GM12878 (cell line): ENCODE measurements at regions not wholly inside any gene's neighbourhood (a gene's known extent, or its start where the extent isn't known, plus 50 kb on each side); places are given as distances from the start of the nearest gene placed in this dataset.
"Not testable (repeated sequence)": the region's sequence is repeated elsewhere in the genome, so short reads cannot be mapped to it uniquely, and the experiment has no call there.

Experiments
- ATAC-seq: fragments of 200-7000 bp; cut with Tn5 transposase; 3 replicates; pipeline ENCODE4 v1.9.1; 2020; ENCODE audit warnings: mild to moderate bottlenecking, moderate library complexity
- BruUV-seq: library from RNA; stranded (reverse); fragments of 400-500 nt; replicated peaks from 2 replicates; lab custom pipeline; 2021; lab: Mats Ljungman, UMichigan
- CTCF ChIA-PET: fragments of 300-600 bp; sonication (Branson Sonifier 250); formaldehyde crosslinking; extraction: SDS; loops from one replicate; lab custom pipeline; 2021; ENCODE audit warnings: inconsistent platforms; lab: Yijun Ruan, JAX
- POLR2A ChIA-PET: fragments of 350-600 bp; formaldehyde crosslinking; extraction: SDS; loops from one replicate; lab custom pipeline; 2021; ENCODE audit warnings: inconsistent platforms; lab: Charles Lee
- RAD21 ChIA-PET: fragments of 300-600 bp; sonication (Branson Sonifier 250); formaldehyde crosslinking; loops from one replicate; lab custom pipeline; 2023; ENCODE audit warnings: antibody characterized with exemption; ENCODE audit not compliant: unreplicated experiment; lab: Charles Lee
- SMC1A ChIA-PET: fragments of 300-600 bp; sonication (Branson Sonifier 250); formaldehyde crosslinking; loops from one replicate; lab custom pipeline; 2023; ENCODE audit not compliant: unreplicated experiment, uncharacterized antibody; lab: Charles Lee
- DNase-seq: peaks from one replicate; pipeline ENCODE4 v3.0.0-alpha.2; 2011; ENCODE audit warnings: low read depth, low spot score
- FAIRE-seq: peaks from 3 replicates; lab custom pipeline; 2011; peaks lifted over from hg19 to GRCh38; lab: Jason Lieb, UNC
- H2AFZ ChIP-seq: 2 replicates; pipeline ENCODE4 v1.6.0; 2011; ENCODE audit warnings: low read depth, low read length, control low read depth; ENCODE audit not compliant: control insufficient read depth
- H3K27ac ChIP-seq: 2 replicates; pipeline ENCODE4 v1.5.1; 2011; ENCODE audit warnings: control low read depth; ENCODE audit not compliant: control insufficient read depth, insufficient read depth
- H3K27me3 ChIP-seq, 2 experiments: replicated peaks in 1 of 2; 2 replicates each; pipeline versions ENCODE4 v1.6.0 to v1.6.1; 2011; ENCODE audit warnings: low read length in 1 of 2; ENCODE audit not compliant: control insufficient read depth in 2 of 2, insufficient read depth in 2 of 2
- H3K36me3 ChIP-seq, 2 experiments: 2 replicates each; pipeline ENCODE4 v1.5.1; 2011; ENCODE audit warnings: low read length in 1 of 2; ENCODE audit not compliant: control insufficient read depth in 2 of 2, insufficient read depth in 2 of 2
- H3K4me1 ChIP-seq: 2 replicates; pipeline ENCODE4 v1.6.1; 2011; ENCODE audit warnings: mild to moderate bottlenecking, low read length, moderate library complexity, mixed read lengths; ENCODE audit not compliant: control insufficient read depth, insufficient read depth
- H3K4me2 ChIP-seq: 2 replicates; pipeline ENCODE4 v1.6.0; 2011; ENCODE audit warnings: control low read depth; ENCODE audit not compliant: control insufficient read depth, insufficient read depth
- H3K4me3 ChIP-seq: fragments of 200-600 bp; sonication (generic); 2 replicates; pipeline ENCODE4 v1.5.1; 2016
- H3K79me2 ChIP-seq: 2 replicates; pipeline ENCODE4 v1.6.0; 2011; ENCODE audit warnings: low read length; ENCODE audit not compliant: control insufficient read depth, insufficient read depth
- H3K9ac ChIP-seq: 2 replicates; pipeline ENCODE4 v1.8.0; 2011; ENCODE audit warnings: low read length, control low read depth, mixed read lengths; ENCODE audit not compliant: control insufficient read depth, insufficient read depth
- H3K9me3 ChIP-seq: replicated peaks from 3 replicates; pipeline ENCODE4 v1.5.1; 2011; ENCODE audit warnings: mild to moderate bottlenecking, low read length; ENCODE audit not compliant: control insufficient read depth, insufficient read depth
- H4K20me1 ChIP-seq: 2 replicates; pipeline ENCODE4 v1.6.0; 2011; ENCODE audit not compliant: control insufficient read depth, insufficient read depth
- ATF7 ChIP-seq: fragments of 450-650 bp; IDR thresholded peaks from 2 replicates; pipeline ENCODE4 v1.6.1; 2016; ENCODE audit warnings: low read depth, mild to moderate bottlenecking
- CBX3 ChIP-seq: fragments of 200-600 bp; sonication (generic); IDR thresholded peaks from 2 replicates; pipeline ENCODE4 v1.6.1; 2016; ENCODE audit warnings: low read depth, borderline replicate concordance
- ESRRA ChIP-seq: IDR thresholded peaks from 2 replicates; pipeline ENCODE4 v1.6.1; 2012; ENCODE audit warnings: mild to moderate bottlenecking, low read length, improper control_type of control experiment
- LARP7 ChIP-seq: fragments of 450-650 bp; IDR thresholded peaks from 2 replicates; pipeline ENCODE4 v1.6.1; 2017; ENCODE audit warnings: mild to moderate bottlenecking
- POLR2AphosphoS5 ChIP-seq: IDR thresholded peaks from 2 replicates; pipeline ENCODE4 v1.6.1; 2011; ENCODE audit warnings: mild to moderate bottlenecking, low read length, inconsistent platforms
- SPI1 ChIP-seq: IDR thresholded peaks from 2 replicates; pipeline ENCODE4 v1.6.1; 2011; ENCODE audit warnings: low read depth, mild to moderate bottlenecking, low read length, moderate library complexity, borderline replicate concordance; ENCODE audit not compliant: insufficient read depth
- TBL1XR1 ChIP-seq: IDR thresholded peaks from 2 replicates; pipeline ENCODE4 v1.6.1; 2012; ENCODE audit warnings: low read depth, low read length, improper control_type of control experiment
- WGBS: methylation state at CpG from one replicate; pipeline ENCODE4 v1.1.6; 2016; ENCODE audit warnings: low lambda C conversion rate; ENCODE audit not compliant: insufficient replicate concordance, insufficient coverage; ENCODE audit errors: missing lambda C conversion rate; 5-methylcytosine and 5-hydroxymethylcytosine counted together
- in situ Hi-C: fragments of 300-500 bp; cut with MboI; formaldehyde crosslinking; loops from 9 replicates; pipeline ENCODE4 v1.14.3; 2018; ENCODE audit warnings: mixed read lengths
- intact Hi-C: fragments of 100-400 bp; cut with micrococcal nuclease; formaldehyde crosslinking; loops from one replicate; pipeline ENCODE4 v1.14.2; 2022; ENCODE audit not compliant: unreplicated experiment
- TF ChIP-seq, protein P1 (sequence below): fragments of 450-650 bp; IDR thresholded peaks from 2 replicates; pipeline ENCODE4 v1.6.1; 2016; ENCODE audit warnings: mild to moderate bottlenecking
- TF ChIP-seq, protein P2 (sequence below): fragments of 450-650 bp; IDR thresholded peaks from 2 replicates; pipeline ENCODE4 v1.6.1; 2014; ENCODE audit warnings: mild to moderate bottlenecking

DNA sequence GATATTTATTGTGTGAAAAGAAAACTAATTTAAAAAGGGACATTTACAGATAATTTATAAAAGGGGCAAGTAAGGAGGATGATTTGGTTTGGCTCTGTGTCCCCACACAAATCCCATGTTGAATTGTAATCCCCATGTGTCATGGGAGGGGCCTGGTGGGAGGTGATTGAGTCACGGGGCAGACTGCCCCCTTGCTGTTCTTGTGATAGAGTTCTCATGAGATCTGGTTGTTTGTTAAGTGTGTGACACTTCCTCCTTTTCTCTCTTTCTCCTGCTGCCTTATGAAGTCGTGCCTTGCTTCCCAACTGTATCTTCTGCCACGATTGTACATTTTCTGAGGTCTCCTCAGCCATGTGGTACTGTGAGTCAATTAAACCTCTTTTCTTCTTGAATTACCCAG, 171.0 kb upstream of the SEMA3E start:
- Histone ChIP-seq H3K4me1 (no peaks in the 10 kb centered on the region), H3K36me3 (no peaks in the 10 kb centered on the region)
- DNase-seq: no peak
- CTCF ChIA-PET: no interaction called here
- TF ChIP-seq, protein P1, sequence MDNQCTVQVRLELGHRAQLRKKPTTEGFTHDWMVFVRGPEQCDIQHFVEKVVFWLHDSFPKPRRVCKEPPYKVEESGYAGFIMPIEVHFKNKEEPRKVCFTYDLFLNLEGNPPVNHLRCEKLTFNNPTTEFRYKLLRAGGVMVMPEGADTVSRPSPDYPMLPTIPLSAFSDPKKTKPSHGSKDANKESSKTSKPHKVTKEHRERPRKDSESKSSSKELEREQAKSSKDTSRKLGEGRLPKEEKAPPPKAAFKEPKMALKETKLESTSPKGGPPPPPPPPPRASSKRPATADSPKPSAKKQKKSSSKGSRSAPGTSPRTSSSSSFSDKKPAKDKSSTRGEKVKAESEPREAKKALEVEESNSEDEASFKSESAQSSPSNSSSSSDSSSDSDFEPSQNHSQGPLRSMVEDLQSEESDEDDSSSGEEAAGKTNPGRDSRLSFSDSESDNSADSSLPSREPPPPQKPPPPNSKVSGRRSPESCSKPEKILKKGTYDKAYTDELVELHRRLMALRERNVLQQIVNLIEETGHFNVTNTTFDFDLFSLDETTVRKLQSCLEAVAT: no peak
- TF ChIP-seq ESRRA: no peak
- TF ChIP-seq SPI1: peak; percentile 20; the same call in 1 of the 2 replicates
- TF ChIP-seq, all 136 proteins: peak for 1
- RAD21 ChIA-PET: no interaction called here
- Histone ChIP-seq H3K9me3 (no peaks in the 10 kb centered on the region), H3K27me3 (no peaks in the 10 kb centered on the region), H2AFZ (no peak overlapping the region), H3K79me2 (no peaks in the 10 kb centered on the region), H3K4me2 (no peak overlapping the region), H4K20me1 (no peaks in the 10 kb centered on the region), H3K9ac (no peak overlapping the region), H3K4me3 (no peak overlapping the region), H3K27ac (no peak overlapping the region)
- 2% methylated on average over 3 of the region's 3 CpGs for WGBS
- POLR2A ChIA-PET: no interaction called here
- in situ Hi-C loops (no loop called here), intact Hi-C loops (no loop called here)
- ATAC-seq: no peak
- no peak for FAIRE-seq
- SMC1A ChIA-PET: no interaction called here
- no TSS peak for BruUV-seq

DNA sequence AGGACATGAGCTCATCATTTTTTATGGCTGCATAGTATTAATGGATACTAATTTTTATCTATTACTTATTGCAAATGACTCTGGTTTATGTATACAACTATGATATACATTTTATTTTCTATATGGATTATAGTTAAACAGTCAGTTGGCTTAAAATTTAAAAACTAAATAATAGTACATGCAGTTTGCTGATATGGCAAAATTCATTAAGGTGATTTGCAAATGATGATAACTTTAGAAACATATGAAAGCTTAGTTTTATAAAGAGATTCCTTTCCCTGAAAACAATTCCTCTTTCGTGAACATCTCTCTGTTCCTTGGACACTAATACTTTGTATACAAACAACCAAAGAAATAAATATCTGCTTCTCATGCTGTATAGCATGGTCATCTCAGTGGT, 165.5 kb upstream of the SEMA3E start:
- 0% methylated on average over 1 of the region's 1 CpG for WGBS
- H3K27ac ChIP-seq: no peak overlapping the region
- intact Hi-C loops (no loop called here), in situ Hi-C loops (no loop called here)
- BruUV-seq: no TSS peak
- no peak overlapping the region for H3K9ac ChIP-seq
- H3K36me3 ChIP-seq: no peaks in the 10 kb centered on the region
- no peaks in the 10 kb centered on the region for H4K20me1 ChIP-seq
- no peak for ATAC-seq
- no peak for DNase-seq
- ChIA-PET POLR2A (no interaction called here), CTCF (no interaction called here), SMC1A (interaction anchor here (0.6 to 1.0 kb wide), 4 partner anchors 8 to 81 kb away, joined by 3 to 5 read pairs (median 4); no protein-coding TSS in a partner anchor), RAD21 (no interaction called here)
- H3K4me2 ChIP-seq: no peak overlapping the region
- no peak overlapping the region for H2AFZ ChIP-seq
- H3K4me1 ChIP-seq: no peaks in the 10 kb centered on the region
- FAIRE-seq: no peak
- H3K27me3 ChIP-seq: no peaks in the 10 kb centered on the region
- TF ChIP-seq POLR2AphosphoS5 (no peak), LARP7 (no peak), TBL1XR1 (no peak), CBX3 (no peak), ATF7 (no peak)
- TF ChIP-seq, protein P2, sequence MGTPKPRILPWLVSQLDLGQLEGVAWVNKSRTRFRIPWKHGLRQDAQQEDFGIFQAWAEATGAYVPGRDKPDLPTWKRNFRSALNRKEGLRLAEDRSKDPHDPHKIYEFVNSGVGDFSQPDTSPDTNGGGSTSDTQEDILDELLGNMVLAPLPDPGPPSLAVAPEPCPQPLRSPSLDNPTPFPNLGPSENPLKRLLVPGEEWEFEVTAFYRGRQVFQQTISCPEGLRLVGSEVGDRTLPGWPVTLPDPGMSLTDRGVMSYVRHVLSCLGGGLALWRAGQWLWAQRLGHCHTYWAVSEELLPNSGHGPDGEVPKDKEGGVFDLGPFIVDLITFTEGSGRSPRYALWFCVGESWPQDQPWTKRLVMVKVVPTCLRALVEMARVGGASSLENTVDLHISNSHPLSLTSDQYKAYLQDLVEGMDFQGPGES: no peak
- H3K4me3 ChIP-seq: no peak overlapping the region
- no peaks in the 10 kb centered on the region for H3K79me2 ChIP-seq
- H3K9me3 ChIP-seq: no peaks in the 10 kb centered on the region

DNA sequence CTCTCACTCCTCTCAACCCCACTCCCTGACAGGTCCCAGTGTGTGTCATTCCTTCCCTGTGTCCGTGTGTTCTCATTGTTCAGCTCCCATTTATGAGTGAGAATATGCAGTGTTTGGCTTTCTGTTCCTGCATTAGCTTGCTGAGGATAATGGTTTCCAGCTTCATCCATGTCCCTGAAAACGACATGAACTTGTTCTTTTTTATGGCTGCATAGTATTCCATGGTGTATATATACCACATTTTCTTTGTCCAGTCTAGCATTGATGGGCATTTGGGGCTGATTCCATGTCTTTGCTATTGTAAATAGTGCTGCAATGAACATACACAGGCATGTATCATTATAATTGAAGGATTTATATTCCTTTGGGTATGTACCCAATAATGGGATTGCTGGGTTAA, 163.6 kb upstream of the SEMA3E start:
- ATAC-seq, intact Hi-C loops, H3K4me2 ChIP-seq, H2AFZ ChIP-seq, H4K20me1 ChIP-seq, RAD21 ChIA-PET, H3K27ac ChIP-seq, H3K27me3 ChIP-seq, BruUV-seq, DNase-seq, H3K36me3 ChIP-seq, FAIRE-seq, POLR2A ChIA-PET, H3K9me3 ChIP-seq, SMC1A ChIA-PET, H3K9ac ChIP-seq, H3K79me2 ChIP-seq, H3K4me3 ChIP-seq, H3K4me1 ChIP-seq, in situ Hi-C loops: not testable (repeated sequence)
- WGBS: 3% methylated on average over 2 of the region's 2 CpGs
- CTCF ChIA-PET: interaction anchor here (1.2 kb wide), 1 partner anchor 121 kb away, joined by 4 read pairs; no protein-coding TSS in a partner anchor
